RPMI7951 (cell line): ENCODE measurements at regions not wholly inside any gene's neighbourhood (a gene's known extent, or its start where the extent isn't known, plus 50 kb on each side); places are given as distances from the start of the nearest gene placed in this dataset.
"Not testable (repeated sequence)": the region's sequence is repeated elsewhere in the genome, so short reads cannot be mapped to it uniquely, and the experiment has no call there.

Source experiments
- DNase-seq: peaks from one replicate; pipeline ENCODE4 v3.0.0-alpha.2; 2012; ENCODE audit warnings: low read depth

DNA sequence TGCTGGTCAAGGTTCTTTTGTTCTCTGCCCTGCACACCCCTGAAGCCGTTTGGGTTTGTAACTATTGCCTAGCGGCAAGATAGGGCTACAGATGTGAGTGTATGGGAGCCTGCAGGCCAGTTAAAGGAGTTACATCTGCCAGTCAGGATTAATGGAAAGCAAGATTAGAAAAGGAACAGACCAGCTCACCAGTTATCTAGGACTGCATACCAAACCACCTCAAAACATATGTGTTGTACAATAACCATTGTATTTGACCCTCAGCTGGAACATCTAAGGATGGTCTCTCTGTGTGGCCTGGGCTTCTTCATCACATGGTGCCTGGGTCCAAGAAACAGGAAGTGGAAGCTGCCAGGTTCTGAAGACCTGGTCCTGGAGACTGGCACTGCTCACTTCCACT lies 52.5 kb upstream of the FBXO28 start:
- no peak for DNase-seq

DNA sequence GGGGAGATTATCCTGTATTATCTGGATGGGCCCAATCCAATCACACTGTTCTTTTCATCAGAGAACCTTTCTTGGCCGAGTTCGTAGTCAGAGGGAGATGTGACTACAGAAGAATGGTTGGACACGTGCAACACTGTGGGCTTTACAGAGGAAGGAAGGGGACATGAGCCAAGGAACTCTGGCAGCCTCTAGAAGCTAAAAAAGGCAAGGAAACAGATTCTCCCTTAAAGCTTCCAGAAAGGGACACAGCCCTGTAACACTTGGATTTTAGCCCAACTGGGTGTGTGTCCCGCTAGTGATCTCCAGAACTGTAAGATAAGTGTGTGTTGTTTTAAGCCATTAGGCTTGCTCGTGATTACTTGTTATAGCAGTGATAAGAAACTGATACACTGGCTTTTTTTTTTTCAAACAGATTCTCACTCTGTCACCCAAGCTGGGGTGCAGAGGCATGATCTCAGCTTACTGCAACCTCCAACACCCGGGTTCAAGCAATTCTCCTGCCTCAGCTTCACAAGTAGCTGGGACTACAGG lies 53.9 kb upstream of the FBXO28 start:
- DNase-seq: no peak

DNA sequence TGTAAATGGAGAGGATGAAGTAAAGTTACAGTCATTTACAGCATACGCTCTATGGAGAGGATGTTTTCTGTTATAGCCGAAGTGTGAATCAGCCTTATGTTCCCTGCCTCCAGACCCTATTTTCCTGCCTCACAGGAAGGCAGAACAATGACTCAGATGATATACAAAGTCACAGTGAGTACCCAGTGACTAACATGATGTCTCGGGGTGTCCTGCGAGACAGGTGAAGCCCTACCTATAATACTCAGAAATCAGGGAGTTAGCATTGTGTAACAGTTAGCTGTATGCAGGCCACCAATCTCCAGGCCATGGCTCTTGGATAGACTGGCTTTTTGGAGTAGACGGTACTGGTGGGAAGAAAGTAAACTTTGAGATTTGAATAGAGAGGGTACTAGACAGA lies 55.6 kb upstream of the FBXO28 start:
- peak; percentile 43 for DNase-seq

DNA sequence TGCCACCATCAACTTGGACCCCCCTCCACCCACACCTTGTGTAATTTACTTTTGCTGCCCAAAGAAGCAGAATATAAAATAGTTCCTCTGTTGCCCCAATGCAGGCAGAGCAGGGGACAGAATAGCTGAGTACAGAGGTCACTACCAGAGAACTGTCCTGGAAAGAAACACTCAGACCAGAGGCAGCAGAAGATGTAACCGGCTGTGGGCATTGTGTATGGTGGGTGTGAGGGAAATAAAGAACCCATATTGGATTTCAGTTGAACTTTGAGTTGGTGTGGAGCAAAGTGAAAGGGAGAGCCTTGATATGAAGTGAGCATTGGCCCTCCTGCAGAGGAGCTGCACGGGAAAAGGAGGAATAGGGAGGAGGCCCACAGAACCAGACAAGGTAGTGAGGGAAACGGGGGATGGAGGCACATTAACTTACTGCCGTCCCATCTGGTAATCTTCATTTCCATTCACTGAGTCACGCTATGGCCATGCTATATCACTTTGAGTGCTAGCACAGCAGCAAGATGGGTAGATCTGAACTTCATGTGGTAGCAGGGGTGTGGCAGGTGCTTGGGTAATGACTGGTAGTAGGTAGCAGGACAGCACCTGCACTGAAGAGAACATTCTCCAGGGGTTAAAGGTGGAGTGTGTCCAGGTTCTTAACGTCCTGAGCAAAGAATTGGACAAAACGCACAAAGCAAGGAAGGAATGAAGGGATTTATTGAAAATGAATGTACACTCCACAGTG lies 56.3 kb upstream of the FBXO28 start:
- no peak for DNase-seq

DNA sequence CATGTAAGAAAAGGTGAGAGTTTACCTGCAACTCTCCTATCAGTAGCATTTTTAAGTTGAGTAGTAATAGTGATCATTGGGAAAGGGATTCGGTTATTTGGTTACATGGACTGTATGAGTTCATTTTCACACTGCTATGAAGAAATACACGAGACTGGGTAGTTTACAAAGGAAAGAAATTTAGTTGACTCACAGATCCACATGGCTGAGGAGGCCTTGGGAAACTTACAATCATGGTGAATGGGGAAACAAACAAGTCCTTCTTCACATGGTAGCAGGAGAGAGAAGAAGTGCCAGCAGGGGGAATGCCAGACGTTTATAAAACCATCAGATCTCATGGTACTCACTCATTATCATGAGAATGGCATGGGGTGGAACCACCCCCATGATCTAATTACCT lies 59.3 kb upstream of the FBXO28 start:
- no peak for DNase-seq

DNA sequence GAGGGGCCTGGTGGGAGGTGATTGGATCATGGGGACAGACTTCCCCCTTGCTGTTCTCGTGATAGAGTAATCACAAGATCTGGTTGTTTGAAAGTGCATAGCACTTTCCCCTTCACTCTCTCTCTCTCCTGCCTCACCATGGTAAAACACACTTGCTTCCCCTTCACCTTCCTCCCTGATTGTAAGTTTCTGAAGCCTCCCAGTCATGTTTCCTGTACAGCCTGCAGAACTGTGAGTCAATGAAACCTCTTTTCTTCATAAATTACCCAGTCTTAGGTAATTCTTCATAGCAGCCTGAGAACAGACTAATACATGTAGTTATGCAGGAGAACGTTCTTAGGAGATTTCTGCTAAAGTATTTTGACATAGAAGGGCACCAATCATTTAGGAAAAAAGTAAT lies 59.9 kb upstream of the FBXO28 start:
- no peak for DNase-seq

DNA sequence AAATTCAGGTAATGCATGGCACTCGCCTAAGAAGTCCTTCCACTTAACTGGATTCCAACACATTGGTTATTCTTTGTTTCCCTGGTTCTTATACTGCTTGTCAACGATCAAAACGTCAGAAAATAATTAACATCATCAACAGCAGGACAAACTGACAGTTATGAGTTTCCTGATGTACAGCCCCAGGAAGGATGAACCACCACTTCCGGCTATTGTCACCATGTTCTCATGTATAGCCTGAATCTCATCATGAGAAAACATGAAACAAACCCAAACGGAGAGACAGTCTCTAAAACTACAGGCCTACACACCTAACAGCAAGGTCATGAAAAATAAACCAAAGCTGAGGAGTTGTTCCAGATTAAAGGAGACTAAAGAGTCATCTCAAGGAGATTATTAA lies 60.5 kb upstream of the FBXO28 start:
- no peak for DNase-seq

DNA sequence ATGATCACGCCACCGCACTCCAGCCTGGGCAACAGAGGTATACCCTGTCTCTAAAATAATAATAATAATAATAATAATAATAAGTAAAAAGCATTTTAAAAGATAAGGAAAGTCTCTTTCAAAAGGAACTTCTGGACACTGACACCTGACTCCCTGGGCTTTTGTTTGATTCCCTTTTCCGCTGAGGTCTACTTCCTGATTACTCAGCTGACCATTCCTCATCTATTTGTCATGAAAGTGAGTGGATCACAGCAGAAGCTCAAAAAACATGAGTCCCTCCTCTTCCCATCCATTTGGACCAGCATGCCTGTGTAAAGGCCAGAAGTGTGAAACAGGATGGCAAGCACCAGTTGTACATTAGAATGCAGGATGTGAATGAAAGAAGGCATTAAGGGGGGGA lies 61.1 kb upstream of the FBXO28 start:
- DNase-seq: peak; percentile 57

DNA sequence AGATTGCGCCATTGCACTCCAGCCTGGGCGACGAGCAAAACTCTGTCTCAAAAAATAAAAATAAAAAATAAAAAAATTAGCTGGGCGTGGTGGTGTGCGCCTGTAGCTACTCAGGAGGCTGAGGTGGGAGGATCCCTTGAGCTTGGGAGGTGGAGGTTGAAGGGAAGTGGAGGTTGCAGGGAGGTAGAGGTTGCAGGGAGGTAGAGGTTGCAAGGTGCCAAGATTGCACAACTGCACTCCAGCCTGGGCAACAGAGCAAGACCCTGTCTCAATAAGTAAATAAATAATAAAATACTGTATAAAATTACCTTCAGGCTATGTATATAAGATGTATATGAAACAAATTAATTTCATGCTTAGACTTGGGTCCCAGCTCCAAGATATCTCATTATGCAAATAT lies 62.1 kb upstream of the FBXO28 start:
- not testable (repeated sequence) for DNase-seq

DNA sequence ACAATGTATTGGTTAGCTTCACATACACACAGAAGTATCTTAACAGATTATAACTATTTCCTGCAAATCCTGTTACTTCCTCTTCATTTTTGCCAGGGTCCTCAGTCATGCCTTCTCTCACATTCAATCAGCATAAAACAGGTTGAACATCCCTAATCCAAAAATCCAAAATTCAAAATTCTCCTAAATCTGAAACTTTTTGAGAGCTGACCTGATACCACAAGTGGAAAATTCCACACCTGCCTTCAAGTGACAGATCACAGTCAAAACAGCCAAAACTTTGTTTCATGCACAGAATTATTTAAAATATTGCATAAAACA lies 62.9 kb upstream of the FBXO28 start:
- no peak for DNase-seq

DNA sequence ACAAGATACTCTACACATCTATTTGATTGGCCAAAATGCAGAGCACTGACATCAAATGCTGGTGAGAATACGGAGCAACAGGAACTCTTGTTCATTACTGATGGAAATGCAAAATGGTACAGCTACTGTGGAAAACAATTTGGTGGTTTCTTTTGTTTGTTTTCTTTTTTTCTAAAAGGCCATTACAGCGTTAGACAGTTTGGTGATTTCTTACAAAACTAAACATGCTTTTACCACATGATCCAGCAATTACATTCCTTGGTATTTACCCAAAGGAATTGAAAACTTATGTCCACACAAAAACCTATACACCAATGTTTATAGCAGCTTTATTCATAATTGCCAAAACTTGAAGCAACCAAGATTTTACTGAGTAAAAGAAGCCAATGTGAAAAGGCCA lies 66.4 kb upstream of the FBXO28 start:
- no peak for DNase-seq

DNA sequence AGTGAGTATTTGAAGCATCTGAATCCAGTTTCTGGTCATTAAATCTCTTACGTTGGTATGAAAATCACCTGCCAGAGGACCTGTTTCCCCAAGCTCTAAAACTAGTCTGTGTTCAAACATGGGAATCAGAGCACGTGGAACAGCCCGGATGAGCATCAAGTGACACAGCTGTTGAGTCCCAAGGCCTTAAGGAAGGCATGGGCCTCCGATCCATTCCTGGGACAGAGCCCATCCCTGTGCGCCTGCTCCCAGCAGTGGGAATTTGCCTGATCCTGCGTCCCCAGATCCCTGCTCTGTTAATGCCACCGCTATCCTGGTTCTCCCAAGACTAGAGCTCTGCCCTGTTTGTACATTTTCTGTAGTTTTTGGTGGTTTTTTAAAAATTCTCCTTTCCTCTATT lies 68.4 kb upstream of the FBXO28 start:
- DNase-seq: no peak

DNA sequence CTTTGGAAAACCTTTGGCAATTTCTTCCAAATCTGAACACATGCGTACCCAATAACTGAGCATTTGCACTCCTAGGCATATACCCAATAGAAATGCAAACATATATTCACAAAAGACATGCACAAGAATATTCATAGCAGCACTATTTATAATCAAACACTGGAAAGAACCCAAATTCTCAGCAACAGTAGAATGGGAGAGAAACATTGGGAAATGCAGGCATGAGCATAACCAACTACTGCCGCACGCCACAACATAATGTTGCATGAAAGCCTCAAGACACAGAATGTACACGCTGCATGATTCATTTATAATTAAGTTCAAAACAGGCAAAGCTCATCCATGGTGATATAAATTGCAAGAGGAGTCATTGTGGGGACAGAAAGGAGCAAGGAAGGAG lies 69.5 kb upstream of the FBXO28 start:
- no peak for DNase-seq

DNA sequence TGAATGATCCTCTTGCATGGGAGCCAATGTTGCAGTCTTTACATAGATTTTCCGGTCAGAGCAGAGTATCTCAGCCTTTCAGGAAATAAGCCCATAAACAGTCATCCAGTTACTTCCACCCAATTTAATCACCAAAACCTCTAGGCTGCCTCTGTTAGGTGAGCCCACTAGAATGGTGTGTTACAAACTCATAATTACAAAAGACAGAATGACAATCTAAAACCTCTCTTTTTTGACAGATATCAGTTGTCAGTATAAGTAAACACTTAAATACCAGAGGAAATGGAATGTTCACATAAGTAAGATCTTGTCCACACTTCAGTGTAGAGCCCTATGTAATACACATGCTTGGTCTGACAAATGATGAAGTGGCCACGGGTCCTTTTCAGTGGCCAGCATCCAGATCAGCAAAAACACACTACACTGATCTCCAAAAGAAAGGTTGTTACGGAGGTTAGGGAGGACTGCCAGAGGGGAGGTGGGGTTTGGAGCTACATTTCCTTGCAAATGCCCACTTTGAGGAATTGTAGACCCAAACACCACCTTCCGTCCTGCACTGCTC lies 71.3 kb upstream of the FBXO28 start:
- peak; percentile 28 for DNase-seq

DNA sequence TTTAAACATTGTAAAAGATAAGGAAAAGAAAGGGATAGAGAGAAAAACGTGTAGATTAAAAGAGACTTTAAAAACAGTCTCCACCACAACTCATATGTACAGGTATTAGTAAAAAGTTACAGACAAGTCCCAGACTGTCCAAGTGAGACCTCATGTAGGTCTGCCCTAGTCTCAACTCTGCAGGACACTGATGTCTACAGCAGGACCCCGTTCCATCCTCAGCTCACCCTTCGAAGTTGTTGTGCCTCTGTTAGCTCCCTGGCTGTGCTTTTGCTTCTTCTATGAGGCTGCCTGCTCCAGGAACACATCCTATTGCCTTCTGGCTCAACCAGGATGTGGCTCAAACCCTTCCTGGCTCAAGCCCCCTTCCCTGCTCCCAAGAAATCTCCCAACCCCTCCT lies 72.9 kb upstream of the FBXO28 start:
- DNase-seq: no peak

DNA sequence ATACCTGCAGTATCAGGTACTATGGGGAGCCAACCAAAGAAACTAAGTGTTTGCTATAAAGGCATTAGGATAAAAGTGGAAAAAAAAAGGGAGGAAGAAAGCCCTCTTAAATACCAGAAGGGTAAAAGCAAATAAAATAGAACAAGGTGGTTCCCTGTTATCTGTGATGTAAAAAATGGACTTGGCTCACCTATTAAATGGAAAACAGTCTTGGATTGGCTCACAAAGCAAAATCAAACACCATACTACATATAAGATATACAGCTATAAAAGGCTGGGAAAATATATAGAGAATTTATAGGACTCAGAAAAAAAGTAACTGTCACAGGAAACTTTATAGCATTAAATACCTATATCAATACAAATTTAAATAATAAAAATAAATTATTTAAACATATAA lies 73.5 kb upstream of the FBXO28 start:
- DNase-seq: not testable (repeated sequence)

DNA sequence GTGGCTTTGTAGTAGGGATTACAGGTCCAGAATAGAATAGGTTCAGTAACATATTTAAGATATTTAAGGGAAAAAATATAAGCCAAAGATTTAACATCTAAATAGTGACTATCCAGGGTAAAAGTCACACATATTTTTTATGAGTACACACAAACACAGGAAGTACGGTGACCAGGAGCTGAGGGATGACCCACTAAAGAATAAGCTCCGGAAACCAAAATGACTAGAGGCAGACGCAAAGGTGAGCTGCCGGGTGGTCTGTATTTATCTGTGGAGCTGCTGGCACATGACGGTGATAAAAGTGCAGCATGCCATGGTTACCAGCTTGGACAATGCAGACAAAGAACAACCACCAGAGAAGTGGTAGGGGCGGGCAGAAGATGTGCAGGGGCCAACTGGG lies 73.9 kb upstream of the FBXO28 start:
- not testable (repeated sequence) for DNase-seq

DNA sequence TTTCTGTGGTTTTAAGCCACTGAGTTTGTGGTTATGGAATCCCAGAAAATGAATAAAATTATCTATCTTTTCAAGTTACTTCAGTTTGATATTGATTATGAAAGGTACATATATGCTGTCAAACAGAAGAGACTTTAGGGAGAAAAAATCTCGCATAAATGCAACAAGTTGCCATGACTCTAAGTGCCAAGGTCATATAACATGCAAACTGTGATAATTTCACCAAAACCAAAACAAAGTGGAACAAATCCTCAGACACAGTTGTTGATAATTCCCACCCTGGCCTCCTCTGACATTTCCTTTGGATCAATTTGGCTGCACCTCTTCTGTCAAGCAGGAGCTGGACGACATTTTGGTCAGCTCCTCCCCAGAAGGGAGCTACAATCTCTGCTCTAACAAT lies 75.1 kb upstream of the FBXO28 start:
- DNase-seq: not testable (repeated sequence)

DNA sequence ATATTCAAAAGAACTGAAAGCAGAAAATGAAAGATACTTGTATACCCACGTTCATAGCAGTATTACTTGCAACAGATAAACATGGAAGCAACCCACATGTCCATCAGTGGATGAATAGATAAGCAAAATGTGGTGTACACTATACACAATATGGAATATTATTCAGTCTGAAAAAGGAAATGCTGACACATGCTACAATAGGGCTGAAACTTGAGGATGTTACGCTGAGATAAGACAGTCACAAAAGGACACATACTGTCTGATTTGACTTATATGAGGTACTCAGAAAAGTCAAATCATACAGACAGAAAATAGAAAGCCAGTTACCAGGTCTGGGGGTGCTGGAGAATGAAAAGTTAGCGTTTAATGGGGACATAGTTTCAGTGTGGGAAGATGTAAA lies 76.5 kb upstream of the FBXO28 start:
- DNase-seq: not testable (repeated sequence)

DNA sequence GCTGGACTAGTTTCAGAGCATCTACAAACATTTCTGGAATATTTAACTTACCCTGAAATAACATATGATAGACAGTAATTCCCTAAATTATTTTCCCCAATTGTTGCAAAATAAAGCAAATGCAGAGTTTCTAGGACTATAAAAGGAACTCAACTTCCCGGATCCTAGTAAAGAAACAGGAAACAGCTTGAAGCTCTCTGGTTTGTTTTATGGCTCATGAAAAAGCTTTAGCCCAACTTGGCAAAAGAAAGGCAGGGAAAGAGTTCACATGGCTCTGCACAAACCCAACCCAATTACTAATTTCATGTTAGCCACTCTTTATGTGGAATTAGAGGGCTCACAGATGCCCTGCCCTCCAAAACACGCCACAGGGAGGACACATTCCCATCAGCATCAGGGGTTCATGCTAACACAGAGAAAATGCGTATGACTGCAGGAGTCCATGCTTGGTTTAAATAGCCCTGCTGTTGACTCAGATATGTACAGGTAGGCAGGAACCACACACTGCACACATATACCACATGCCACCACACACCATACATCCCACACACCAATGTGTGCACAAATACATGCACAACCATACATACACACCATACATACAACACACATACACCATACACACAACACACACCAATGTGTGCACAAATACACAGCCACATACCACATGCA lies 81.2 kb upstream of the FBXO28 start:
- not testable (repeated sequence) for DNase-seq

DNA sequence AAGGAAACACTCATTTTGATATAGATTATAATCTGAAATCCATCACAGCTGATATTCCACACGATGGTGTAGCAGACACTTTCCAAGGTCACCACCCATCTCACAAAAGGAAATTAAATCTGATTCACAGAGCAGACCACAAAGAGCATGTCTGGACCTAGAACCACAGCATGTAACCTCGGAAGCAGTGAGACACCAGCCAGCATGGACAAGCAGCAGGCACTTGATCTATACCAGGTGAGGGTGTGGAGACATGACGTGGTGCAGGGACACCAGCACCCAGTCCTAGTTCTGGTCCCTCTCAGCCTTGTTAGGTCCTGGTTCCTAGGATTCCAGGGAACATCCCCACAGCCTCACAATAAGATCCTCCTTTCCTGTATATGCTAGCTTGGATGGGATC lies 81.9 kb upstream of the FBXO28 start:
- not testable (repeated sequence) for DNase-seq

DNA sequence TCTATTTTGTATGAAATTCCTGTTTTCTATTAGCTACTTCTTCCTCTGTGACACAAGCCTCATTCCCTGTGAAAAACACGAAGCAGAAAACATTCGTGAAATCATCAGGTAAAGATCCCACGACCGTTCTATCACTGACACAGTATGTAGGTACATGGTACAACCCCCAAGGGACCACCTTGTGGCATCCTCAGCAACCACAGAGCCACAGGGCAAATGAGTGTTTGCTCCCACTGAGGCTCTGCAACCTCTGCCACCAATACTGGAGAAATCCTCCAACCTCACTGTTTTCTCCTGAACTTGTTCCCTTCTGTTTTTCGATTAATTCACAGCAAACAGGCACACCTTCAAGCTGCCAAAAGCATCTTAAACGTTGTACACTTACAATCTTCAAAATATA lies 83.7 kb upstream of the FBXO28 start:
- DNase-seq: not testable (repeated sequence)

DNA sequence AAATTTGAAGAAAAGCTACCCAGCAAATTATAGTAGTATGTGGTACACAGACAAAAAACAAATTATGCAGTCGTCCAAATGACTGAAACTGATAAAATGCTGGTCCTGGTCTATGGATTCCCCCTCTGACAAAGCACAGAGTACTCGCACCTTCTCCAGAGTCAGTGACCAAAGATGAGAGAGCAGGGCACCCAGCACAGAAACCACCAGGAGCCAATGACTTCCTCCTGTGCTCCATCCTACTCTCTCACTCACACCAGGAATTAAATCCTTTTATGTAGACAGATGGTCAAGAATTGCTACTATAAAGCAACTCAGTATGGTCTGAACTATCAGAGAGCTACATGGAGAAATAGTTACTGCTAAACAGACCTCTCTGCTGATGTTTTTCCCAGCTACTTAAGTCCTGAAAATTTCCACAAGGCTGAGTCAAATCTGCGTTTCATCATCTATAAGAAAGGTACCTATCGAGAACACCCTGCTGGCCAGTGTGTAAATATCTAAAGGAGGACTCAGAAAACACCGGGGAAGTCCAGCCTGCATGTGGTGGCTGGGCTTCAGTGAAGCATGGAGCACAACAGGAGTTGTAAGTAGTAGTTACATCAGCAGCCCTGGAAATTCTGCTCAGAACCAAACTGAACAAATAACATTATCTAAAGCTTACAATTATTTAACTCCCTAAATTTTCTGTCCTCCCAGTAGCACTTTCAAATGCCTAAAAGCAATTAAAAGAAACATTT lies 84.5 kb upstream of the FBXO28 start:
- DNase-seq: not testable (repeated sequence)
